ENCODE measurements at regions not wholly inside any gene's neighbourhood (a gene's known extent, or its start where the extent isn't known, plus 50 kb on each side); places are given as distances from the start of the nearest gene placed in this dataset.
"Not testable (repeated sequence)": the region's sequence is repeated elsewhere in the genome, so short reads cannot be mapped to it uniquely, and the experiment has no call there.

DNA sequence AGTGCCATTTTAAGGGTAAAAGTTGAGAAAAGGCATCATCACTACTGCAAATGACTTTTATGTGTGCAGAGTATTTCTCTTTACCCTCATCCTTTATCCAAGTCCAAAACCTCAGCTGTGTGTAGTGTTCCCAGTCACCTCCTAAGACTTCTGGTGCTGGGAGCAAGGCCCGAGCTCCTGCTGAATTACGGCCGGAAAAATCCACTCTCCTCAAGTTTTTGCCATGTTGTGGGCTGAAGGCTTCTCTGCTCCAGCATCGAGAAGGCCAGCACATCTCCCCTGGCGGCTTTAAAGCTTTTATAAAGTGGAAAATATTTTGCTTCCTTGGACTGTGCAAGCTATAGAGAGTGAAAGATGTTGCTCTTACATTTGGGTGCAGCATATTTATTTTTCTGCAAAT lies 153.2 kb upstream of the THBS2 start:
- DNase-seq (ENCODE audit: low read depth), result no peak
- H3K4me3 ChIP-seq (replicated peaks; ENCODE audit: low read depth, low read length), result no peak overlapping the region
- no peak for TF ChIP-seq CTCF (IDR thresholded peaks at IDR 0.05; ENCODE audit: low read length, missing control alignments)

- DNase-seq (ENCODE audit: low read depth), result no peak
- no peak overlapping the region for H3K4me3 ChIP-seq (replicated peaks; ENCODE audit: low read depth, low read length)
- TF ChIP-seq CTCF (IDR thresholded peaks at IDR 0.05; ENCODE audit: low read length, missing control alignments), result no peak
These were observed 152.4 kb upstream of the THBS2 start for GRCh38 chr6:169406034-169406433.

- TF ChIP-seq CTCF (IDR thresholded peaks at IDR 0.05; ENCODE audit: low read length, missing control alignments), result no peak
- no peak overlapping the region for H3K4me3 ChIP-seq (replicated peaks; ENCODE audit: low read depth, low read length)
- DNase-seq (ENCODE audit: low read depth), result no peak
These were observed 151.2 kb upstream of the THBS2 start for GRCh38 chr6:169404828-169405227.

DNA sequence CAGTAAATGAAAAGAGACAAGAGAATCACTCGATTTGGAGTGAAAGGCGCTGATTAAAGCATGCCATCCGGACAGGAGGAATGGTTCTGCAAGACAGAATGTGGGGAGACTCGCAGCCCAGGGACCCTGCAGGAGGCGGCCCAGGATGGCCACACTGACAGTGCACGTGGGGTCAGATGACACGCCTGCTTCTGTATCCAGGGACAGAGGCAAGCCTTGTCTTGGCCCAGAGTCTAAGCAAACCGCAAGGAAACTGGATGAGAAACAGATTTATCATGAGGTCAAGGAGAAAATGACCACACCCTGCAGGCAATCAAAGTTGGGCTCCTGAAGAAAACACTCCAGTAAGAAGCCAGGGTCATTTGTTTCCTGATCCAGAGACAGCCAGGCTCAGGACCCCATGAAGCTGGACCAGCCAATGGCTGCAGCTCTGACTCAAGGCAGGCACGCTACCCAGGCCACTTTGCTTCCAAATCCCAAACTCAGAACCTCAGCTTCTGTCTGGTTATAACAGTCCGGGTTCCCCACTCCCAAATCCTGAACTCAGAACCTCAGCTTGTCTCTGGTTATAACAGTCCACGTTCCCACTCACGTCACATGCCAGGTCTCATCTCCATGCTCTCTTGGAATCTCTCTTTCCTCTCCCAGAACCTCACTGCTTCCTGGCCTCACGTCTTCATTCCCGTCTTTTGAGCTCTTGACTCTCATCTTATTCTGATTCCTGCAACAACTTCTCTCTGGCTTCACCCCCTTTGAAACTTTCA lies 144.9 kb upstream of the THBS2 start:
- no peak for TF ChIP-seq CTCF (IDR thresholded peaks at IDR 0.05; ENCODE audit: low read length, missing control alignments)
- DNase-seq (ENCODE audit: low read depth), result no peak

GRCh38 chr6:169397684-169398083 lies 144.0 kb upstream of the THBS2 start:
- DNase-seq (ENCODE audit: low read depth), result no peak
- no peak overlapping the region for H3K4me3 ChIP-seq (replicated peaks; ENCODE audit: low read depth, low read length)
- no peak for TF ChIP-seq CTCF (IDR thresholded peaks at IDR 0.05; ENCODE audit: low read length, missing control alignments)

More for the DNA sequence above, 144.9 kb upstream of the THBS2 start:
- no peak overlapping the region for H3K4me3 ChIP-seq (replicated peaks; ENCODE audit: low read depth, low read length)

DNA sequence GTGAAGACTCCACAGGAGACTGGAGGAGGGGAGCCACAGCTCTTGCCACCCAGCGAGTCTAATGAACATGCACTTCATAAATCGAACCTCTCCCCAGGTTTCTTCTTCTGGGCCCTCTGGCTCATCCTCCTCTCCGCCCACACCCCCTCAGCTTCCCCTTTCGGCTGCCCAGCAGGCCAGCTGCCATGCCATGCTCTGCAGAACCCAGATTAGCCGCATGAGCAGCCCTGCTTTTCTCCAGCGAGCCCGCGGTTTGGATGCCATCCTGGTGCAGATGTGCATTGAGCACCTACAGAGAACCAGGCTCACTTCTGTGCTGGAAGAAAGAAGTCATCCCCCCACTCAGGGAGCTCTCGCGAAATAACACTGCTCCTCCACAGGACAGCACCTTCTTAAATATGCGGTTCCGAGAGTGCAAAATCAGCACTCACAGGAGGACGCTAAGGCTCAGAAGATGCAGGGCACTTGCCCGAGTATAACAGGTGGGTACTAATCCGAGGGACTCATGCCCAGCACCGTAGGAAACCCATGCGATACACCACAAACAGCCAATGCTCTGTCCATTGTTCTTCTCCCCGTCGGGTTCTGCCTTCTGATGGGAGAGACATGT lies 143.0 kb upstream of the THBS2 start:
- no peak for TF ChIP-seq CTCF (IDR thresholded peaks at IDR 0.05; ENCODE audit: low read length, missing control alignments)
- DNase-seq (ENCODE audit: low read depth), result no peak
- no peak overlapping the region for H3K4me3 ChIP-seq (replicated peaks; ENCODE audit: low read depth, low read length)

DNA sequence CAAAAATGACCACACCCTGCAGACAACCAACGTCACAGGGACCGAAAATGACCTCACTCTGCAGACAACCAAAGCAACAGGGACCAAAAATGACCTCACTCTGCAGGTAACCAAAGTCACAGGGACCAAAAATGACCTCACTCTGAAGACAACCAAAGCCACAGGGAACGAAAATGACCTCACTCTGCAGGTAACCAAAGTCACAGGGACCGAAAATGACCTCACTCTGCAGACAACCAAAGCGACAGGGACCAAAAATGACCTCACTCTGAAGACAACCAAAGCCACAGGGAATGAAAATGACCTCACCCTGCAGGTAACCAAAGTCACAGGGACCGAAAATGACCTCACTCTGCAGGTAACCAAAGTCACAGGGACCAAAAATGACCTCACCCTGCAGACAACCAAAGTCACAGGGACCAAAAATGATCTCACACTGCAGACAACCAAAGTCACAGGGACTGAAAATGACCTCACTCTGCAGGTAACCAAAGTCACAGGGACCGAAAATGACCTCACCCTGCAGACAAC lies 142.4 kb upstream of the THBS2 start:
- not testable (repeated sequence) for DNase-seq (ENCODE audit: low read depth); H3K4me3 ChIP-seq (replicated peaks; ENCODE audit: low read depth, low read length)
